ENCODE measurements at regions not wholly inside any gene's neighbourhood (a gene's known extent, or its start where the extent isn't known, plus 50 kb on each side); places are given as distances from the start of the nearest gene placed in this dataset.

GRCh38 chr18:41530970-41531369 lies 424.1 kb upstream of the PIK3C3 start:
- no peak for TF ChIP-seq CTCF (IDR thresholded peaks at IDR 0.05 in 8 of 11, conservative IDR thresholded peaks at IDR 0.05 in 3 of 11)
- no peak for TF ChIP-seq POLR2A (IDR thresholded peaks at IDR 0.05)
